ENCODE measurements at regions not wholly inside any gene's neighbourhood (a gene's known extent, or its start where the extent isn't known, plus 50 kb on each side); places are given as distances from the start of the nearest gene placed in this dataset.

GRCh38 chr12:14213542-14213941 lies 151.9 kb upstream of the ATF7IP start:
- no peak for TF ChIP-seq CTCF (IDR thresholded peaks at IDR 0.05)
- no peak for TF ChIP-seq POLR2A (IDR thresholded peaks at IDR 0.05)

Measured in esophagus squamous epithelium (tissue), 4 donors.